T-helper 2 cell treated with Interferon-gamma antibody and Interleukin-4, amounts not matched to agents 5 μg/mL and 100 μg/mL, for 36 hours (primary cell): ENCODE measurements at regions not wholly inside any gene's neighbourhood (a gene's known extent, or its start where the extent isn't known, plus 50 kb on each side); places are given as distances from the start of the nearest gene placed in this dataset.
A peak's percentile ranks its signal among the peaks of the same experiment; 100 is the strongest.

ENCODE experiments used
- DNase-seq: peaks from one replicate; pipeline ENCODE4 v3.0.0; 2021; ENCODE audit warnings: low spot score
- H3K27ac Mint-ChIP-seq: one replicate; pipeline ENCODE4 v1.8.0; 2021; ENCODE audit warnings: mild to moderate bottlenecking, mixed read lengths
- H3K27me3 Mint-ChIP-seq: one replicate; pipeline ENCODE4 v1.8.0; 2021; ENCODE audit warnings: low read depth, mixed read lengths
- H3K36me3 Mint-ChIP-seq: one replicate; pipeline ENCODE4 v1.8.0; 2021; ENCODE audit warnings: low read depth, mixed read lengths
- H3K4me1 Mint-ChIP-seq: one replicate; pipeline ENCODE4 v1.8.0; 2021; ENCODE audit warnings: low read depth, mixed read lengths
- H3K4me3 Mint-ChIP-seq: one replicate; pipeline ENCODE4 v1.8.0; 2022; ENCODE audit warnings: mild to moderate bottlenecking, moderate library complexity, mixed read lengths
- H3K9me3 Mint-ChIP-seq: one replicate; pipeline ENCODE4 v1.8.0; 2021; ENCODE audit warnings: mixed read lengths

GRCh38 chr10:120978589-120979252 is 127.6 kb downstream of the WDR11 start:
- Mint-ChIP-seq H3K4me3 (no peak overlapping the region), H3K27me3 (peaks cover 27% of the 10 kb centered on the region)

DNA sequence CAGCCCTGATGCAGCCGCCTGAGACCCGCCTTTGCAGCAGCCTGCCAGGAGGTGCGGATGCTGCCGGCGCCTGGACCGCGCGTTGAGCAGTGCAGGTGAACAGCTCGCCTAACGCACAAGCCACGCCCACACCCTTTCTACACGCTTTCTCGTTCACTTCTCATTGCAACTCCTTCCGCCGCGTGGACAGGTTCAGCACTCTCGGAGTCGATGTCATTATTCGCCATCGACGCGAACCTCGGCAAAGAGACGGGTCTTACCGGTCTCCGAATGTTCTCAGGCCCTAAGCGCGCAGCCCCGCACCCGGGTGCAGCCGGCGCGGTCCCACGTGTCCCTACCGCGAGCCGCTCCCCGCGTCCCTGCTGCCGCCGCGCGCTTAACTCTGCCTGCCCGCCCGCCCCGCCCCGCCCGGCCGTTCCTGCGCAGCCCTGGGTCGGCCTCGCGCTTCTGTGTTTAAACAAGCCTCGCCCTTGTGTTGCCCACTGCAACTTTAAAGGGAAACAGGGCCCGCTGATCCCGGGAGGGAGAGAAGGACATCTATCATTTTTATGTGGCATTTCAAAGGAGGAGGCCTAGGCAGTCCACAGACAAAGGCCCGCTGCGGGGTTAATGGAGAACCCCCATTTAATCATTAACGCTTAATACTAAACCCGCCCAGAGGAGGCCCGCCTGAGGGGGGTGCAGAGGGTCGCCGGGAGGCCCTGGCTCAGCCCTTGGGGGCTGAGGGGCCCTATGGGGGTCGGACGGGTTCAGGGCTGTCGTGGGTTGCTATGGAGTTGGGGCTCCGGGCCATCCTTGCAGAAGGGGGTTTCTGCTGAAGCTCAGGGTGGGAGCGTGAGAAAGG is 128.5 kb downstream of the WDR11 start:
- H3K27me3 Mint-ChIP-seq: peaks cover 27% of the 10 kb centered on the region
- H3K9me3 Mint-ChIP-seq: no peaks in the 10 kb centered on the region
- no peaks in the 10 kb centered on the region for H3K4me1 Mint-ChIP-seq
- H3K36me3 Mint-ChIP-seq: no peaks in the 10 kb centered on the region
- no peak overlapping the region for H3K4me3 Mint-ChIP-seq
- peak; percentile 5 for DNase-seq
- H3K27ac Mint-ChIP-seq: no peak overlapping the region

More at GRCh38 chr10:120978589-120979252, 127.6 kb downstream of the WDR11 start:
- H3K27ac Mint-ChIP-seq: no peak overlapping the region
- H3K9me3 Mint-ChIP-seq: no peaks in the 10 kb centered on the region
- H3K4me1 Mint-ChIP-seq: no peaks in the 10 kb centered on the region
- H3K36me3 Mint-ChIP-seq: no peaks in the 10 kb centered on the region
- DNase-seq: no peak

DNA sequence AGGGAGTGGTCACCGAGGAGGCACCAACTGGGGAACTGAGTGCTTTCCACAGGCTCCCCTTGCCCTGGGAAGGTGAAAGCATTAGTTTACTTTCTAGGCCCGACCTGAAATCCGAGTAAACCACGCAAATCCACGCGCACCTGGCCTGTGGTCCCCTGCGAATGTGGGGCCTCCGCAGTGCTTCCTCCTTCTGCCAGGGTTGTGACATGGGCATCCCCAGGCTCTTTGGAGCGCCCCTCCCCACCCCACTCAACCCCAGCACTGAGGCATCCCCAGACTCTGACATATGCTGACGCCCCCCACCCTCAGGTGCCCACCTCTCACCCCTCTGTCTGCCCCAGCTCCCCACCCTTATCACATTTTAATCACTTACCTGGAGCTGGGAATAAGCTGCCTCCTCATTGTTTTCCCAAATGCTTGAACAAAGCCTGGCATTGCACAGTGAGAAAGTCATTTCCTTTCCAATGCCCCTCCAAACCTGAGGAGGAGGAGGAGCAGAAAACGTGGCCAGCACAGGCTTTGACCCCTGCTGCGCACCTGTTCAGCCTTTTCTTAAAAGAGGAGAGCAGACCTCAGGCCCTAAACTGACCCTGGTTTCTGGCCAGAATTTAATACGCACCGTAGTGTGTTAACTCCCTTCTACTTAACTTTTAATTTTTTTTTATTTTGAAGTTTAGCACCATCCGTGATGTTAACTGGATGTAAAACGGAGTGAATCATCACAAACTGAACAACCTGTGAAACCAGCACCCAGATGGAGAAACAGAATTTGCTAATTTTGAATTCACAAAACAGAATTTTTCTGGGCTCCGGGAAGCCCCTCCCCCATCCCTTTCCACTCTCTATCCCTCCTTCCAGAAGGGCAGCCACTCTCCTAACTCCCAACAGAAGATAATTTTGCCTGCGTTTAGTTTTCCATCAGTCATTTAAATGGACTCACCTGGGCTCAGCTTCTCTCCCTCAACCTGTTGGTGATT is 129.4 kb downstream of the WDR11 start:
- H3K27me3 Mint-ChIP-seq: peaks cover 27% of the 10 kb centered on the region
- H3K4me3 Mint-ChIP-seq: no peak overlapping the region
- no peak for DNase-seq
- no peaks in the 10 kb centered on the region for H3K4me1 Mint-ChIP-seq
- H3K36me3 Mint-ChIP-seq: no peaks in the 10 kb centered on the region
- no peaks in the 10 kb centered on the region for H3K9me3 Mint-ChIP-seq
- H3K27ac Mint-ChIP-seq: no peak overlapping the region

GRCh38 chr10:120981601-120982391 is 130.6 kb downstream of the WDR11 start:
- Mint-ChIP-seq H3K27ac (no peak overlapping the region), H3K36me3 (no peaks in the 10 kb centered on the region), H3K4me3 (no peak overlapping the region), H3K4me1 (no peaks in the 10 kb centered on the region), H3K27me3 (peaks cover 27% of the 10 kb centered on the region), H3K9me3 (no peaks in the 10 kb centered on the region)
- no peak for DNase-seq

GRCh38 chr10:120982507-120982906 is 131.3 kb downstream of the WDR11 start:
- H3K27me3 Mint-ChIP-seq: peaks cover 25% of the 10 kb centered on the region
- H3K4me3 Mint-ChIP-seq: no peak overlapping the region
- peaks cover 3% of the 10 kb centered on the region for H3K9me3 Mint-ChIP-seq
- peaks cover 6% of the 10 kb centered on the region for H3K4me1 Mint-ChIP-seq
- H3K27ac Mint-ChIP-seq: no peak overlapping the region
- no peaks in the 10 kb centered on the region for H3K36me3 Mint-ChIP-seq
- DNase-seq: no peak

GRCh38 chr10:120983721-120984120 is 132.6 kb downstream of the WDR11 start:
- Mint-ChIP-seq H3K27ac (no peak overlapping the region), H3K9me3 (peaks cover 11% of the 10 kb centered on the region), H3K4me3 (no peak overlapping the region), H3K4me1 (peaks cover 6% of the 10 kb centered on the region), H3K36me3 (no peaks in the 10 kb centered on the region), H3K27me3 (peaks cover 16% of the 10 kb centered on the region)
- DNase-seq: no peak

GRCh38 chr10:120984221-120984620 is 133.1 kb downstream of the WDR11 start:
- H3K36me3 Mint-ChIP-seq: no peaks in the 10 kb centered on the region
- H3K27me3 Mint-ChIP-seq: peaks cover 13% of the 10 kb centered on the region
- peaks cover 15% of the 10 kb centered on the region for H3K9me3 Mint-ChIP-seq
- no peak for DNase-seq
- H3K27ac Mint-ChIP-seq: no peak overlapping the region
- H3K4me1 Mint-ChIP-seq: peaks cover 6% of the 10 kb centered on the region
- no peak overlapping the region for H3K4me3 Mint-ChIP-seq

GRCh38 chr10:120987359-120987758 is 136.2 kb downstream of the WDR11 start:
- peak overlapping the region; percentile 52 for H3K4me3 Mint-ChIP-seq
- H3K27me3 Mint-ChIP-seq: no peaks in the 10 kb centered on the region
- H3K9me3 Mint-ChIP-seq: peaks cover 23% of the 10 kb centered on the region
- H3K4me1 Mint-ChIP-seq: peaks cover 6% of the 10 kb centered on the region
- no peaks in the 10 kb centered on the region for H3K36me3 Mint-ChIP-seq
- DNase-seq: no peak
- H3K27ac Mint-ChIP-seq: no peak overlapping the region

DNA sequence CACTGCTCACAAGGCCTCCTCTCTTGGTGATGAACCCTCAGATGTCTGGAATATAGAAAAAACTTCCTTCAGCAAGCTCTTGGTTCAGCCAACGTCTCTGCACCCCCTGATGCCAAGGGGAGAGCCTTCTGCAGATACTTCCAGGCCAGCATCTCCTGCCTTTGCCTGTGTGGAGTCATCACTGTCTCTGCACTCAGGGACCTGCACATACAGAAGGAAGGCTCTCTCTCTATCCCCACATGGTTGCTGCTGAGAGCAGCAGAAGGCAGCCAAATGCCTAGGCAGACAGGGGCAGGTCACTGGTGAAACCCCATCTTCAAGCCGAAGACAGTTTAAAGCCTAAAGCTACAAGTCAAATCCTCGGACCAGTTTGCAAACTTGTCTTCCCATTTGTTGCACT is 137.6 kb downstream of the WDR11 start:
- H3K27ac Mint-ChIP-seq: no peak overlapping the region
- peaks cover 6% of the 10 kb centered on the region for H3K4me1 Mint-ChIP-seq
- no peaks in the 10 kb centered on the region for H3K36me3 Mint-ChIP-seq
- no peak overlapping the region for H3K4me3 Mint-ChIP-seq
- no peaks in the 10 kb centered on the region for H3K27me3 Mint-ChIP-seq
- peaks cover 23% of the 10 kb centered on the region for H3K9me3 Mint-ChIP-seq
- no peak for DNase-seq

- Mint-ChIP-seq H3K9me3 (peaks cover 23% of the 10 kb centered on the region), H3K4me3 (no peak overlapping the region), H3K27me3 (no peaks in the 10 kb centered on the region), H3K4me1 (peaks cover 6% of the 10 kb centered on the region), H3K36me3 (no peaks in the 10 kb centered on the region), H3K27ac (no peak overlapping the region)
- no peak for DNase-seq
Measured at GRCh38 chr10:120989279-120989678, 138.1 kb downstream of the WDR11 start.

- H3K27me3 Mint-ChIP-seq: no peaks in the 10 kb centered on the region
- peaks cover 6% of the 10 kb centered on the region for H3K4me1 Mint-ChIP-seq
- no peak for DNase-seq
- H3K4me3 Mint-ChIP-seq: no peak overlapping the region
- no peak overlapping the region for H3K27ac Mint-ChIP-seq
- no peaks in the 10 kb centered on the region for H3K36me3 Mint-ChIP-seq
- peaks cover 23% of the 10 kb centered on the region for H3K9me3 Mint-ChIP-seq
Measured at GRCh38 chr10:120989996-120990598, 138.9 kb downstream of the WDR11 start.

DNA sequence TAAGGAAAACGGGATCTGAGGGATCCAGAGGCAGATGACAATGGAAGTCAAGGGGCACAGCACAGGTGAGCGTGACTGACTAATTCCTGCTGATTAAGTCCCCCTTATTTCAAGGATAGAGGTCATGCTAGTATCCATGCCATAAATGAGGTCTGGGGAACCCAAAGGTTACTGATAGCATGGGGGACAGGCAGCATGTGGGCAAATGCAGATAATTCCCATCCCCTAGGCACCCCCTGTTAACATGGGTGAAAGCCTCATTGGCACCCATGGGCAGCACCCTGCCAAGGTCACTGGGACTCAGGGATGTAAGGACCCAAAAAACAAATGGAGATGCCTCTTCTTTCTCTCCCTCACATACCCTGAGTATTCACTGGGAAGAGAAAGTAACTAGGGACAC is 139.7 kb downstream of the WDR11 start:
- H3K27me3 Mint-ChIP-seq: no peaks in the 10 kb centered on the region
- no peak overlapping the region for H3K4me3 Mint-ChIP-seq
- H3K36me3 Mint-ChIP-seq: no peaks in the 10 kb centered on the region
- H3K4me1 Mint-ChIP-seq: peaks cover 6% of the 10 kb centered on the region
- H3K9me3 Mint-ChIP-seq: peaks cover 23% of the 10 kb centered on the region
- no peak overlapping the region for H3K27ac Mint-ChIP-seq
- DNase-seq: no peak

GRCh38 chr10:120993089-120993488 is 141.9 kb downstream of the WDR11 start:
- no peaks in the 10 kb centered on the region for H3K36me3 Mint-ChIP-seq
- no peak overlapping the region for H3K4me3 Mint-ChIP-seq
- DNase-seq: no peak
- H3K4me1 Mint-ChIP-seq: no peaks in the 10 kb centered on the region
- H3K27me3 Mint-ChIP-seq: no peaks in the 10 kb centered on the region
- peaks cover 18% of the 10 kb centered on the region for H3K9me3 Mint-ChIP-seq
- H3K27ac Mint-ChIP-seq: no peak overlapping the region
